Ovary (tissue), 3 donors: ENCODE measurements at regions not wholly inside any gene's neighbourhood (a gene's known extent, or its start where the extent isn't known, plus 50 kb on each side); places are given as distances from the start of the nearest gene placed in this dataset.

ENCODE experiments used
- EP300 ChIP-seq: sonication (generic); formaldehyde crosslinking; IDR thresholded peaks from one replicate; pipeline ENCODE4 v1.6.1; 2017; ENCODE audit warnings: antibody characterized with exemption
- POLR2A ChIP-seq: fragments of 450-650 bp; IDR thresholded peaks from one replicate; pipeline ENCODE4 v1.6.1; 2017; ENCODE audit warnings: antibody characterized with exemption, mild to moderate bottlenecking, moderate library complexity
- TF ChIP-seq, protein P1 (sequence below), 3 donors: fragments of 450-650 bp in 2 of 3; fragments of 200-600 bp in 1 of 3; IDR thresholded peaks; one replicate each; pipeline versions ENCODE4 v1.5.1 to v1.8.0; 2016 to 2022; ENCODE audit warnings: antibody characterized with exemption in 3 of 3, mild to moderate bottlenecking in 1 of 3
- donor health status: DM: no; HTN: no; CAD: no.

GRCh38 chr3:106249981-106250380 is 381.2 kb upstream of the CBLB start:
- TF ChIP-seq POLR2A (no peak), EP300 (no peak)
- TF ChIP-seq, protein P1, sequence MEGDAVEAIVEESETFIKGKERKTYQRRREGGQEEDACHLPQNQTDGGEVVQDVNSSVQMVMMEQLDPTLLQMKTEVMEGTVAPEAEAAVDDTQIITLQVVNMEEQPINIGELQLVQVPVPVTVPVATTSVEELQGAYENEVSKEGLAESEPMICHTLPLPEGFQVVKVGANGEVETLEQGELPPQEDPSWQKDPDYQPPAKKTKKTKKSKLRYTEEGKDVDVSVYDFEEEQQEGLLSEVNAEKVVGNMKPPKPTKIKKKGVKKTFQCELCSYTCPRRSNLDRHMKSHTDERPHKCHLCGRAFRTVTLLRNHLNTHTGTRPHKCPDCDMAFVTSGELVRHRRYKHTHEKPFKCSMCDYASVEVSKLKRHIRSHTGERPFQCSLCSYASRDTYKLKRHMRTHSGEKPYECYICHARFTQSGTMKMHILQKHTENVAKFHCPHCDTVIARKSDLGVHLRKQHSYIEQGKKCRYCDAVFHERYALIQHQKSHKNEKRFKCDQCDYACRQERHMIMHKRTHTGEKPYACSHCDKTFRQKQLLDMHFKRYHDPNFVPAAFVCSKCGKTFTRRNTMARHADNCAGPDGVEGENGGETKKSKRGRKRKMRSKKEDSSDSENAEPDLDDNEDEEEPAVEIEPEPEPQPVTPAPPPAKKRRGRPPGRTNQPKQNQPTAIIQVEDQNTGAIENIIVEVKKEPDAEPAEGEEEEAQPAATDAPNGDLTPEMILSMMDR (IDR thresholded peaks at IDR 0.05): no peak
